Erythroblast (primary cell): ENCODE measurements at regions not wholly inside any gene's neighbourhood (a gene's known extent, or its start where the extent isn't known, plus 50 kb on each side); places are given as distances from the start of the nearest gene placed in this dataset.

Experiments
- GATA1 ChIP-seq: IDR thresholded peaks from 2 replicates; pipeline ENCODE4 v1.6.1; 2011; ENCODE audit warnings: low read depth, mild to moderate bottlenecking, control low read depth, low read length, moderate library complexity
- POLR2A ChIP-seq: IDR thresholded peaks from 2 replicates; pipeline ENCODE4 v1.6.1; 2011; ENCODE audit warnings: mild to moderate bottlenecking, low read length

- no peak for TF ChIP-seq POLR2A
- no peak for TF ChIP-seq GATA1
Observed at GRCh38 chr1:213560226-213560625, 427.5 kb upstream of the PROX1 start.
